HPDE6-E6E7 (cell line): ENCODE measurements at regions not wholly inside any gene's neighbourhood (a gene's known extent, or its start where the extent isn't known, plus 50 kb on each side); places are given as distances from the start of the nearest gene placed in this dataset.

Experiments
- DNase-seq: peaks from one replicate; pipeline ENCODE4 v3.0.0; 2011; ENCODE audit warnings: missing footprints; ENCODE audit errors: extremely low spot score

GRCh38 chr4:125062115-125063050 is 252.4 kb upstream of the FAT4 start:
- DNase-seq: no peak

- no peak for DNase-seq
These were observed 254.4 kb upstream of the FAT4 start for GRCh38 chr4:125060376-125060775.

GRCh38 chr4:125049711-125050110 is 265.0 kb upstream of the FAT4 start:
- DNase-seq: no peak

- no peak for DNase-seq
These were observed 269.4 kb upstream of the FAT4 start for GRCh38 chr4:125045311-125045710.

- no peak for DNase-seq
These were observed 269.9 kb upstream of the FAT4 start for GRCh38 chr4:125044886-125045285.

GRCh38 chr4:125043486-125043885 is 271.3 kb upstream of the FAT4 start:
- DNase-seq: no peak

GRCh38 chr4:125042041-125042440 is 272.7 kb upstream of the FAT4 start:
- DNase-seq: peak; percentile 19

- peak; percentile 8 for DNase-seq
These were observed 273.3 kb upstream of the FAT4 start for GRCh38 chr4:125041372-125041930.

GRCh38 chr4:125039550-125039949 is 275.2 kb upstream of the FAT4 start:
- no peak for DNase-seq

- no peak for DNase-seq
These were observed 291.8 kb upstream of the FAT4 start for GRCh38 chr4:125022855-125023501.

- DNase-seq: no peak
These were observed 293.6 kb upstream of the FAT4 start for GRCh38 chr4:125021189-125021588.

- DNase-seq: no peak
These were observed 294.4 kb upstream of the FAT4 start for GRCh38 chr4:125020089-125021034.

GRCh38 chr4:125016892-125017299 is 297.9 kb upstream of the FAT4 start:
- DNase-seq: no peak

GRCh38 chr4:125013891-125014290 is 300.9 kb upstream of the FAT4 start:
- DNase-seq: no peak

- no peak for DNase-seq
These were observed 299.1 kb upstream of the ANKRD50 start for GRCh38 chr4:125011646-125012045.

- peak; percentile 46 for DNase-seq
These were observed 298.4 kb upstream of the ANKRD50 start for GRCh38 chr4:125010796-125011503.

GRCh38 chr4:125008676-125009075 is 296.1 kb upstream of the ANKRD50 start:
- no peak for DNase-seq

GRCh38 chr4:125004676-125005075 is 292.1 kb upstream of the ANKRD50 start:
- no peak for DNase-seq

- no peak for DNase-seq
These were observed 291.3 kb upstream of the ANKRD50 start for GRCh38 chr4:125003840-125004239.

GRCh38 chr4:124997991-124998390 is 285.5 kb upstream of the ANKRD50 start:
- no peak for DNase-seq

- peak; percentile 11 for DNase-seq
These were observed 284.6 kb upstream of the ANKRD50 start for GRCh38 chr4:124997124-124997523.
